HepG2 (cell line): ENCODE measurements at regions not wholly inside any gene's neighbourhood (a gene's known extent, or its start where the extent isn't known, plus 50 kb on each side); places are given as distances from the start of the nearest gene placed in this dataset.

Source experiments
- ATAC-seq: fragments of 200-7000 bp; cut with Tn5 transposase; 3 replicates; pipeline ENCODE4 v1.9.1; 2020; ENCODE audit warnings: mild to moderate bottlenecking, moderate library complexity
- BruUV-seq: library from RNA; stranded (reverse); fragments of 400-500 nt; replicated peaks from 2 replicates; lab custom pipeline; 2021; lab: Mats Ljungman, UMichigan
- CTCF ChIA-PET: fragments of 300-600 bp; formaldehyde crosslinking; extraction: SDS; loops from one replicate; lab custom pipeline; 2021; ENCODE audit warnings: low total read pairs, inconsistent platforms, low intra/inter-chr PET ratio; lab: Yijun Ruan, JAX
- POLR2A ChIA-PET: fragments of 350-600 bp; sonication (Branson Sonifier 250); formaldehyde crosslinking; loops from one replicate; lab custom pipeline; 2020; ENCODE audit warnings: antibody characterized with exemption, inconsistent platforms; lab: Yijun Ruan, JAX
- DNase-seq: peaks from one replicate; pipeline ENCODE4 v3.0.0-alpha.2; 2015; ENCODE audit warnings: low spot score
- FAIRE-seq: peaks from 3 replicates; lab custom pipeline; 2011; peaks lifted over from hg19 to GRCh38; lab: Jason Lieb, UNC
- H2AFZ ChIP-seq: one replicate; pipeline ENCODE4 v1.6.1; 2011; ENCODE audit warnings: low read length, inconsistent platforms
- H3K27ac ChIP-seq: fragments of 300-600 bp; 3 replicates; pipeline ENCODE4 v1.8.0; 2011; ENCODE audit warnings: mixed run types, mild to moderate bottlenecking, mixed read lengths, low read length, inconsistent platforms; ENCODE audit not compliant: insufficient read depth; ENCODE audit errors: extremely low read length
- H3K27me3 ChIP-seq, 2 experiments: fragments of 200-600 bp in 1 of 2; 2 replicates in 1 of 2; 3 replicates in 1 of 2; pipeline versions ENCODE4 v1.6.0 to v1.8.0; 2011; ENCODE audit warnings: low read length in 2 of 2, mild to moderate bottlenecking in 2 of 2, moderate library complexity in 2 of 2, inconsistent platforms in 1 of 2; ENCODE audit not compliant: insufficient read depth in 2 of 2, control insufficient read depth in 1 of 2
- H3K36me3 ChIP-seq, 2 experiments: fragments of 200-600 bp in 1 of 2; replicated peaks in 1 of 2; 2 replicates in 1 of 2; 3 replicates in 1 of 2; pipeline versions ENCODE4 v1.5.1 to v1.8.0; 2011; ENCODE audit warnings: low read length in 2 of 2, inconsistent platforms in 1 of 2; ENCODE audit not compliant: insufficient read depth in 2 of 2, control insufficient read depth in 1 of 2
- H3K4me1 ChIP-seq: 2 replicates; pipeline ENCODE4 v1.5.1; 2012; ENCODE audit warnings: low read length, inconsistent platforms; ENCODE audit not compliant: insufficient read depth
- H3K4me2 ChIP-seq: 2 replicates; pipeline ENCODE4 v1.6.0; 2011; ENCODE audit warnings: low read depth, low read length, inconsistent platforms
- H3K4me3 ChIP-seq, 3 experiments: fragments of 200-600 bp in 1 of 3; sonication (generic), shearing (Covaris generic) in 1 of 3; replicated peaks in 1 of 3; 2 replicates each; pipeline ENCODE4 v1.5.1; 2011 to 2016; ENCODE audit warnings: low read length in 3 of 3, inconsistent platforms in 2 of 3, low read depth in 2 of 3, mild to moderate bottlenecking in 2 of 3, control low read depth in 1 of 3, mixed read lengths in 1 of 3; ENCODE audit not compliant: insufficient read depth in 1 of 3
- H3K79me2 ChIP-seq: one replicate; pipeline ENCODE4 v1.6.1; 2011; ENCODE audit warnings: low read length, inconsistent platforms; ENCODE audit not compliant: insufficient read depth
- H3K9ac ChIP-seq: 2 replicates; pipeline ENCODE4 v1.6.0; 2011; ENCODE audit warnings: mild to moderate bottlenecking, low read depth, low read length, inconsistent platforms; ENCODE audit not compliant: insufficient read depth
- H3K9me3 ChIP-seq: 2 replicates; pipeline ENCODE4 v1.5.1; 2012; ENCODE audit warnings: mild to moderate bottlenecking, low read length
- H4K20me1 ChIP-seq: 2 replicates; pipeline ENCODE4 v1.6.0; 2011; ENCODE audit warnings: inconsistent platforms, mild to moderate bottlenecking, low read length, moderate library complexity; ENCODE audit not compliant: insufficient read depth
- EHMT2 ChIP-seq: fragments of 200-600 bp; sonication (generic); IDR thresholded peaks from 2 replicates; pipeline ENCODE4 v1.7.0; 2017; ENCODE audit warnings: antibody characterized with exemption, low read depth, low read length, borderline replicate concordance
- NFYC ChIP-seq: IDR thresholded peaks from 2 replicates; pipeline ENCODE4 v1.6.1; 2016; ENCODE audit warnings: missing genetic modification reagents, missing compliant biosample characterization
- PCBP1 ChIP-seq: fragments of 200-400 bp; formaldehyde crosslinking; IDR thresholded peaks from 2 replicates; pipeline ENCODE4 v1.6.1; 2017; ENCODE audit warnings: mild to moderate bottlenecking, low read depth, low read length, borderline replicate concordance
- SIX4 ChIP-seq: sonication (generic); formaldehyde crosslinking; IDR thresholded peaks from 2 replicates; pipeline ENCODE4 v1.4.0; 2020; ENCODE audit warnings: missing genetic modification reagents
- ZEB1 ChIP-seq: IDR thresholded peaks from 2 replicates; pipeline ENCODE4 v1.6.1; 2012; ENCODE audit warnings: mild to moderate bottlenecking, low read depth, inconsistent platforms; ENCODE audit not compliant: insufficient replicate concordance
- ZNF329 ChIP-seq: sonication (generic); formaldehyde crosslinking; IDR thresholded peaks from 2 replicates; pipeline ENCODE4 v1.9.0; 2021; ENCODE audit warnings: low read depth, mild to moderate bottlenecking, missing genetic modification reagents
- ZNF335 ChIP-seq: sonication (generic); formaldehyde crosslinking; IDR thresholded peaks from 2 replicates; pipeline ENCODE4 v1.4.0; 2020; ENCODE audit warnings: missing genetic modification reagents
- WGBS: methylation state at CpG from one replicate; pipeline ENCODE4 v1.1.6; 2017; ENCODE audit warnings: low lambda C conversion rate; 5-methylcytosine and 5-hydroxymethylcytosine counted together
- in situ Hi-C: cut with HindIII; loops from 2 replicates; pipeline ENCODE4 v1.10.0; 2017; ENCODE audit warnings: low pct_unique_long_range_greater_than_20kb; ENCODE audit not compliant: extremely low pct_ligation_motif_present
- intact Hi-C: fragments of 100-400 bp; cut with micrococcal nuclease; formaldehyde crosslinking; loops from one replicate; pipeline ENCODE4 v1.10.0; 2022; ENCODE audit not compliant: unreplicated experiment
- TF ChIP-seq, protein P1 (sequence below): sonication (generic); formaldehyde crosslinking; IDR thresholded peaks from 2 replicates; pipeline ENCODE4 v1.4.0; 2020; ENCODE audit warnings: missing genetic modification reagents
- TF ChIP-seq, protein P2 (sequence below): sonication (generic); formaldehyde crosslinking; IDR thresholded peaks from 2 replicates; pipeline ENCODE4 v1.5.0; 2020; ENCODE audit warnings: mild to moderate bottlenecking, missing genetic modification reagents
- TF ChIP-seq, protein P3 (sequence below): sonication (generic); formaldehyde crosslinking; IDR thresholded peaks from 2 replicates; pipeline ENCODE4 v1.4.0; 2020; ENCODE audit warnings: missing genetic modification reagents, borderline replicate concordance

DNA sequence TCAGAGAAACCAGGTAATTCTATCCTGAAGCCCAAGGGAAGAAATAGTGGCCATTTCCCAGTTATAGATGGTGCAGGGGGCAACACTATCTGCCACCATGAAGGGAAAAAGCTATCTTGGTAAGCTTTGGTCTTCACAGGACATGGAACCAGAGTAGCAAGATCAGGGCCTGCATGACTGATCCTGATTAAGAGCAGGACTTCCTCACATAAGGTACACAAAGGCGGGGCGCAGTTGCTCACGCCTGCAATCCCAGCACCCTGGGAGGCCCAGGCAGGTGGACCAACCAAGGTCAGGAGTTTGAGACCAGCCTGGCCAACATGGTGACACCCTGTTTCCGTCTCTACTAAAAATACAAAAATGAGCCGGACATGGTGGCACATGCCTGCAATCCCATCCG, 148.4 kb upstream of the USP9X start (continued):
- no peak for TF ChIP-seq EHMT2
- TF ChIP-seq PCBP1: no peak
- no peak for TF ChIP-seq ZEB1
- TF ChIP-seq NFYC (CRISPR knock-in tag): no peak
- TF ChIP-seq, protein P1, sequence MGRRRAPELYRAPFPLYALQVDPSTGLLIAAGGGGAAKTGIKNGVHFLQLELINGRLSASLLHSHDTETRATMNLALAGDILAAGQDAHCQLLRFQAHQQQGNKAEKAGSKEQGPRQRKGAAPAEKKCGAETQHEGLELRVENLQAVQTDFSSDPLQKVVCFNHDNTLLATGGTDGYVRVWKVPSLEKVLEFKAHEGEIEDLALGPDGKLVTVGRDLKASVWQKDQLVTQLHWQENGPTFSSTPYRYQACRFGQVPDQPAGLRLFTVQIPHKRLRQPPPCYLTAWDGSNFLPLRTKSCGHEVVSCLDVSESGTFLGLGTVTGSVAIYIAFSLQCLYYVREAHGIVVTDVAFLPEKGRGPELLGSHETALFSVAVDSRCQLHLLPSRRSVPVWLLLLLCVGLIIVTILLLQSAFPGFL: no peak
- no peak for TF ChIP-seq ZNF329 (CRISPR knock-in tag)

DNA sequence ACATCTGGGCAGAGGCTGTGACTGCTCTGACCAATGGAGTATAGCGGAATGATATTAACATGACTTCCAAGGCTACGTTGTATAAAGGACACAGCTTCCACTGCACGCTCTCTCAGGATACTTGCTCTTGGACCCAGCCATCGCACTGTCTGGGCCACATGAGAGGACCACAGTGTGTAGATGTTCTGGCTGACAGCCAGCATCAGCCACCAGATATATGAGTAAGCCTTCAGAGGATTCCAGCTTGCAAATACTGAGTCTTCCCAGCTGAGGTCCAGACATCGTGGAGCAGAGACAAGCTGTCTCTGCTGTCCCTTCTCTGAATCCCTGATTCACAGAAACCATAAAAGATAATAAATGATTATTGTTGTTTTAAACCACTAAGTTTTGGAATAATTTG, 146.8 kb upstream of the USP9X start:
- ATAC-seq (no peak), FAIRE-seq (no peak), DNase-seq (no peak)
- Histone ChIP-seq H3K9ac (no peak overlapping the region), H3K9me3 (no peaks in the 10 kb centered on the region), H3K4me1 (peaks cover 6% of the 10 kb centered on the region; the same call in 1 of the 2 replicates), H3K4me2 (no peak overlapping the region), H3K27ac (no peak overlapping the region), H3K79me2 (no peaks in the 10 kb centered on the region), H3K27me3 (no peaks in the 10 kb centered on the region), H3K4me3 (no peak overlapping the region), H4K20me1 (no peaks in the 10 kb centered on the region), H3K36me3 (no peaks in the 10 kb centered on the region), H2AFZ (no peak overlapping the region)
- intact Hi-C loops: no loop called here
- TF ChIP-seq SIX4 (no peak), ZNF335 (CRISPR knock-in tag) (no peak)
- TF ChIP-seq, protein P2, sequence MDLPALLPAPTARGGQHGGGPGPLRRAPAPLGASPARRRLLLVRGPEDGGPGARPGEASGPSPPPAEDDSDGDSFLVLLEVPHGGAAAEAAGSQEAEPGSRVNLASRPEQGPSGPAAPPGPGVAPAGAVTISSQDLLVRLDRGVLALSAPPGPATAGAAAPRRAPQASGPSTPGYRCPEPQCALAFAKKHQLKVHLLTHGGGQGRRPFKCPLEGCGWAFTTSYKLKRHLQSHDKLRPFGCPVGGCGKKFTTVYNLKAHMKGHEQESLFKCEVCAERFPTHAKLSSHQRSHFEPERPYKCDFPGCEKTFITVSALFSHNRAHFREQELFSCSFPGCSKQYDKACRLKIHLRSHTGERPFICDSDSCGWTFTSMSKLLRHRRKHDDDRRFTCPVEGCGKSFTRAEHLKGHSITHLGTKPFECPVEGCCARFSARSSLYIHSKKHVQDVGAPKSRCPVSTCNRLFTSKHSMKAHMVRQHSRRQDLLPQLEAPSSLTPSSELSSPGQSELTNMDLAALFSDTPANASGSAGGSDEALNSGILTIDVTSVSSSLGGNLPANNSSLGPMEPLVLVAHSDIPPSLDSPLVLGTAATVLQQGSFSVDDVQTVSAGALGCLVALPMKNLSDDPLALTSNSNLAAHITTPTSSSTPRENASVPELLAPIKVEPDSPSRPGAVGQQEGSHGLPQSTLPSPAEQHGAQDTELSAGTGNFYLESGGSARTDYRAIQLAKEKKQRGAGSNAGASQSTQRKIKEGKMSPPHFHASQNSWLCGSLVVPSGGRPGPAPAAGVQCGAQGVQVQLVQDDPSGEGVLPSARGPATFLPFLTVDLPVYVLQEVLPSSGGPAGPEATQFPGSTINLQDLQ (CRISPR knock-in tag): no peak
- TF ChIP-seq, protein P3, sequence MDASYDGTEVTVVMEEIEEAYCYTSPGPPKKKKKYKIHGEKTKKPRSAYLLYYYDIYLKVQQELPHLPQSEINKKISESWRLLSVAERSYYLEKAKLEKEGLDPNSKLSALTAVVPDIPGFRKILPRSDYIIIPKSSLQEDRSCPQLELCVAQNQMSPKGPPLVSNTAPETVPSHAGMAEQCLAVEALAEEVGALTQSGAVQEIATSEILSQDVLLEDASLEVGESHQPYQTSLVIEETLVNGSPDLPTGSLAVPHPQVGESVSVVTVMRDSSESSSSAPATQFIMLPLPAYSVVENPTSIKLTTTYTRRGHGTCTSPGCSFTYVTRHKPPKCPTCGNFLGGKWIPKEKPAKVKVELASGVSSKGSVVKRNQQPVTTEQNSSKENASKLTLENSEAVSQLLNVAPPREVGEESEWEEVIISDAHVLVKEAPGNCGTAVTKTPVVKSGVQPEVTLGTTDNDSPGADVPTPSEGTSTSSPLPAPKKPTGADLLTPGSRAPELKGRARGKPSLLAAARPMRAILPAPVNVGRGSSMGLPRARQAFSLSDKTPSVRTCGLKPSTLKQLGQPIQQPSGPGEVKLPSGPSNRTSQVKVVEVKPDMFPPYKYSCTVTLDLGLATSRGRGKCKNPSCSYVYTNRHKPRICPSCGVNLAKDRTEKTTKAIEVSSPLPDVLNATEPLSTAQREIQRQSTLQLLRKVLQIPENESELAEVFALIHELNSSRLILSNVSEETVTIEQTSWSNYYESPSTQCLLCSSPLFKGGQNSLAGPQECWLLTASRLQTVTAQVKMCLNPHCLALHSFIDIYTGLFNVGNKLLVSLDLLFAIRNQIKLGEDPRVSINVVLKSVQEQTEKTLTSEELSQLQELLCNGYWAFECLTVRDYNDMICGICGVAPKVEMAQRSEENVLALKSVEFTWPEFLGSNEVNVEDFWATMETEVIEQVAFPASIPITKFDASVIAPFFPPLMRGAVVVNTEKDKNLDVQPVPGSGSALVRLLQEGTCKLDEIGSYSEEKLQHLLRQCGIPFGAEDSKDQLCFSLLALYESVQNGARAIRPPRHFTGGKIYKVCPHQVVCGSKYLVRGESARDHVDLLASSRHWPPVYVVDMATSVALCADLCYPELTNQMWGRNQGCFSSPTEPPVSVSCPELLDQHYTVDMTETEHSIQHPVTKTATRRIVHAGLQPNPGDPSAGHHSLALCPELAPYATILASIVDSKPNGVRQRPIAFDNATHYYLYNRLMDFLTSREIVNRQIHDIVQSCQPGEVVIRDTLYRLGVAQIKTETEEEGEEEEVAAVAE: no peak
- WGBS: 92% methylated on average over 3 of the region's 5 CpGs
- CTCF ChIA-PET: no interaction called here
- POLR2A ChIA-PET: no interaction called here
- no TSS peak for BruUV-seq
- in situ Hi-C loops: no loop called here
